Ovary (tissue), 1 donor: ENCODE measurements at regions not wholly inside any gene's neighbourhood (a gene's known extent, or its start where the extent isn't known, plus 50 kb on each side); places are given as distances from the start of the nearest gene placed in this dataset.

Experiments
- EP300 ChIP-seq: sonication (generic); formaldehyde crosslinking; IDR thresholded peaks from one replicate; pipeline ENCODE4 v1.6.1; 2017; ENCODE audit warnings: antibody characterized with exemption
- POLR2A ChIP-seq: fragments of 450-650 bp; IDR thresholded peaks from one replicate; pipeline ENCODE4 v1.6.1; 2017; ENCODE audit warnings: antibody characterized with exemption, mild to moderate bottlenecking, moderate library complexity

DNA sequence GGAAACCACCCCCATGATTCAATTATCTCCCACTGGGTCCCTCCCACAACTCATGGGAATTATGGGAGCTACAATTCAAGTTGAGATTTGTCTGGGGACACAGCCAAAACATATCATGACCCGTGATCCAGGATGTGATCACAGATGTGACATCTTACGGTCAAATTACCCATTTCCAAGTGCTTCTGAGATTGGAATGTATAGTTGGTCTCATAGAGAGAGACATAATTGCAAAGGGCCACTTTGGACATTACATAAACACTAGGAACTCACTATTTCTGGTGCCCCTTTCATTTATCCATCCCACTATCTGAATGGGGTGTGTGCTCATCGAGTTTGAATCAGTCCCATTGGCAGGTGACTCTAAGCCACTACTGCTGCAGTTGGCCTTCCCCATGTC lies 204.5 kb downstream of the PHLDA1 start:
- TF ChIP-seq POLR2A (no peak), EP300 (no peak)
